Fibroblast of villous mesenchyme (primary cell): ENCODE measurements at regions not wholly inside any gene's neighbourhood (a gene's known extent, or its start where the extent isn't known, plus 50 kb on each side); places are given as distances from the start of the nearest gene placed in this dataset.

ENCODE experiments used
- DNase-seq: peaks from one replicate; pipeline ENCODE4 v3.0.0-alpha.2; 2010; ENCODE audit warnings: low read depth
- H3K4me3 ChIP-seq: 2 replicates; pipeline ENCODE4 v1.5.1; 2011; ENCODE audit warnings: low read depth, mild to moderate bottlenecking, low read length
- CTCF ChIP-seq: IDR thresholded peaks from 2 replicates; pipeline ENCODE4 v1.5.1; 2012; ENCODE audit warnings: low read depth, mild to moderate bottlenecking, low read length; ENCODE audit not compliant: insufficient read depth

GRCh38 chr2:8310557-8311455 is 371.1 kb upstream of the ID2 start:
- no peak for DNase-seq
- H3K4me3 ChIP-seq = no peak overlapping the region
- TF ChIP-seq CTCF = no peak

GRCh38 chr2:8312221-8312620 is 369.6 kb upstream of the ID2 start:
- TF ChIP-seq CTCF = no peak
- no peak for DNase-seq
- H3K4me3 ChIP-seq = no peak overlapping the region

GRCh38 chr2:8312861-8313830 is 368.7 kb upstream of the ID2 start:
- peak; percentile 49 for DNase-seq
- TF ChIP-seq CTCF = no peak
- no peak overlapping the region for H3K4me3 ChIP-seq

- no peak for TF ChIP-seq CTCF
- no peak for DNase-seq
- H3K4me3 ChIP-seq = no peak overlapping the region
Measured at GRCh38 chr2:8314063-8314462, 367.8 kb upstream of the ID2 start.

- TF ChIP-seq CTCF = no peak
- DNase-seq = peak; percentile 63
- no peak overlapping the region for H3K4me3 ChIP-seq
Measured at GRCh38 chr2:8315531-8316165, 366.2 kb upstream of the ID2 start.

GRCh38 chr2:8316356-8316755 is 365.5 kb upstream of the ID2 start:
- DNase-seq = no peak
- TF ChIP-seq CTCF = no peak
- no peak overlapping the region for H3K4me3 ChIP-seq
